SK-N-SH (cell line): ENCODE measurements at regions not wholly inside any gene's neighbourhood (a gene's known extent, or its start where the extent isn't known, plus 50 kb on each side); places are given as distances from the start of the nearest gene placed in this dataset.

Experiments
- CTCF ChIA-PET: fragments of 300-600, 350-600 bp; formaldehyde crosslinking; extraction: SDS; loops from one replicate; lab custom pipeline; 2021; lab: Yijun Ruan, JAX
- POLR2A ChIA-PET: fragments of 350-600 bp; sonication (Branson Sonifier 250); formaldehyde crosslinking; extraction: SDS; loops from one replicate; lab custom pipeline; 2020; ENCODE audit warnings: antibody characterized with exemption, inconsistent platforms; lab: Yijun Ruan, JAX
- DNase-seq: peaks from one replicate; pipeline ENCODE4 v3.0.0; 2012
- H2AFZ ChIP-seq: fragments of 200-600 bp; sonication (generic); 2 replicates; pipeline ENCODE4 v1.8.1; 2016; ENCODE audit warnings: antibody characterized with exemption, mild to moderate bottlenecking, low read depth
- H3F3A ChIP-seq: fragments of 200-600 bp; sonication (generic); replicated peaks from 2 replicates; pipeline ENCODE3; 2016; ENCODE audit warnings: antibody characterized with exemption, mild to moderate bottlenecking; ENCODE audit not compliant: insufficient read depth
- H3K27ac ChIP-seq, 2 experiments: fragments of 200-500 bp in 1 of 2; fragments of 200-600 bp in 1 of 2; sonication (Bioruptor generic) in 1 of 2; sonication (generic), shearing (Covaris generic) in 1 of 2; 2 replicates each; pipeline versions ENCODE4 v1.5.1 to v1.6.1; 2014 to 2016; ENCODE audit warnings: low read depth in 2 of 2, inconsistent platforms in 1 of 2, low read length in 1 of 2, mild to moderate bottlenecking in 1 of 2, mixed read lengths in 1 of 2
- H3K27me3 ChIP-seq: fragments of 200-600 bp; sonication (generic), shearing (Covaris generic); 2 replicates; pipeline ENCODE4 v1.6.1; 2016; ENCODE audit warnings: mixed run types; ENCODE audit not compliant: insufficient read depth
- H3K36me3 ChIP-seq, 2 experiments: fragments of 200-500 bp in 1 of 2; fragments of 200-600 bp in 1 of 2; sonication (Bioruptor generic) in 1 of 2; sonication (generic) in 1 of 2; replicated peaks in 1 of 2; 2 replicates each; pipeline versions ENCODE3 to v1.5.1; 2014 to 2016; ENCODE audit warnings: low read length in 1 of 2, mild to moderate bottlenecking in 1 of 2; ENCODE audit not compliant: insufficient read depth in 2 of 2, control insufficient read depth in 1 of 2
- H3K4me1 ChIP-seq, 2 experiments: fragments of 200-500 bp in 1 of 2; fragments of 200-600 bp in 1 of 2; sonication (Bioruptor generic) in 1 of 2; sonication (generic), shearing (Covaris generic) in 1 of 2; 2 replicates each; pipeline versions ENCODE4 v1.5.1 to v1.6.1; 2014 to 2016; ENCODE audit warnings: low read depth in 1 of 2, low read length in 1 of 2, mixed run types in 1 of 2; ENCODE audit not compliant: insufficient read depth in 2 of 2, control insufficient read depth in 1 of 2
- H3K4me2 ChIP-seq: fragments of 200-600 bp; sonication (generic), shearing (Covaris generic); 2 replicates; pipeline ENCODE4 v1.6.1; 2017; ENCODE audit warnings: mixed run types
- H3K4me3 ChIP-seq, 2 experiments: fragments of 200-500 bp in 1 of 2; fragments of 200-600 bp in 1 of 2; sonication (Bioruptor generic) in 1 of 2; sonication (generic), shearing (Covaris generic) in 1 of 2; 2 replicates each; pipeline versions ENCODE4 v1.5.1 to v1.8.1; 2014 to 2016; ENCODE audit warnings: low read depth in 2 of 2, inconsistent platforms in 1 of 2, low read length in 1 of 2, mild to moderate bottlenecking in 1 of 2, mixed read lengths in 1 of 2, moderate library complexity in 1 of 2
- H3K79me2 ChIP-seq: fragments of 200-600 bp; sonication (generic); 2 replicates; pipeline ENCODE4 v1.8.1; 2017; ENCODE audit warnings: mild to moderate bottlenecking; ENCODE audit not compliant: insufficient read depth
- H3K9ac ChIP-seq: fragments of 200-600 bp; sonication (generic); 2 replicates; pipeline ENCODE4 v1.6.1; 2017; ENCODE audit warnings: mixed run types
- H3K9me2 ChIP-seq: fragments of 200-600 bp; sonication (generic); 2 replicates; pipeline ENCODE4 v1.6.1; 2017; ENCODE audit warnings: mixed run types
- H3K9me3 ChIP-seq: fragments of 200-600 bp; sonication (generic); 2 replicates; pipeline ENCODE4 v1.6.1; 2017; ENCODE audit warnings: mixed run types, mild to moderate bottlenecking, moderate library complexity
- H4K20me1 ChIP-seq: fragments of 200-600 bp; sonication (generic); 2 replicates; pipeline ENCODE4 v1.6.1; 2017; ENCODE audit warnings: mild to moderate bottlenecking, mixed run types; ENCODE audit not compliant: insufficient read depth
- ELF1 ChIP-seq: IDR thresholded peaks from 2 replicates; pipeline ENCODE4 v1.4.0; 2012
- EP300 ChIP-seq, 2 experiments: IDR thresholded peaks; 2 replicates each; pipeline versions ENCODE4 v1.4.0 to v1.6.1; 2012; ENCODE audit warnings: borderline replicate concordance in 1 of 2, low read depth in 1 of 2, low read length in 1 of 2
- EZH2phosphoT487 ChIP-seq: fragments of 200-600 bp; sonication (generic); IDR thresholded peaks from 2 replicates; pipeline ENCODE4 v1.6.1; 2017; ENCODE audit warnings: low read depth, mixed run types, mild to moderate bottlenecking, antibody characterized with exemption, moderate library complexity, borderline replicate concordance
- FOXJ3 ChIP-seq: sonication (generic); formaldehyde crosslinking; IDR thresholded peaks from 2 replicates; pipeline ENCODE4 v1.5.1; 2020; ENCODE audit warnings: mild to moderate bottlenecking, missing genetic modification reagents
- GABPA ChIP-seq: IDR thresholded peaks from 2 replicates; pipeline ENCODE4 v1.4.0; 2012; ENCODE audit warnings: low read depth, mild to moderate bottlenecking
- NFIC ChIP-seq: IDR thresholded peaks from 2 replicates; pipeline ENCODE4 v1.4.0; 2012; ENCODE audit warnings: borderline replicate concordance
- NRF1 ChIP-seq: IDR thresholded peaks from 2 replicates; pipeline ENCODE4 v1.6.1; 2012; ENCODE audit warnings: low read depth, mild to moderate bottlenecking, low read length
- POLR2AphosphoS5 ChIP-seq: IDR thresholded peaks from 2 replicates; pipeline ENCODE4 v1.6.1; 2012; ENCODE audit warnings: low read depth, low read length
- RXRA ChIP-seq: IDR thresholded peaks from 2 replicates; pipeline ENCODE4 v1.4.0; 2012; ENCODE audit warnings: low read depth, mild to moderate bottlenecking, borderline replicate concordance
- SMC3 ChIP-seq: IDR thresholded peaks from 2 replicates; pipeline ENCODE4 v1.6.1; 2012; ENCODE audit warnings: low read depth, low read length, improper control_type of control experiment
- TAF1 ChIP-seq: IDR thresholded peaks from 2 replicates; pipeline ENCODE4 v1.6.1; 2012; ENCODE audit warnings: low read depth, mild to moderate bottlenecking, low read length, moderate library complexity, borderline replicate concordance
- TEAD4 ChIP-seq: IDR thresholded peaks from 2 replicates; pipeline ENCODE4 v1.4.0; 2012; ENCODE audit warnings: mild to moderate bottlenecking, borderline replicate concordance; ENCODE audit not compliant: insufficient read depth
- YY1 ChIP-seq: IDR thresholded peaks from 2 replicates; pipeline ENCODE4 v1.4.0; 2012; ENCODE audit warnings: low read depth, mild to moderate bottlenecking
- WGBS: methylation state at CpG from one replicate; pipeline ENCODE4 v1.1.6; 2017; ENCODE audit warnings: low lambda C conversion rate; 5-methylcytosine and 5-hydroxymethylcytosine counted together
- TF ChIP-seq, protein P1 (sequence below): IDR thresholded peaks from 2 replicates; pipeline ENCODE4 v1.4.0; 2012; ENCODE audit warnings: low read depth, borderline replicate concordance
- TF ChIP-seq, protein P2 (sequence below): fragments of 200-600 bp; sonication (generic); IDR thresholded peaks from 2 replicates; pipeline ENCODE4 v1.6.1; 2017; ENCODE audit warnings: antibody characterized with exemption, mild to moderate bottlenecking, moderate library complexity
- TF ChIP-seq, protein P3 (sequence below): IDR thresholded peaks from 2 replicates; pipeline ENCODE4 v1.6.1; 2012; ENCODE audit warnings: mild to moderate bottlenecking, low read depth, low read length, moderate library complexity
- TF ChIP-seq, protein P4 (sequence below): IDR thresholded peaks from 2 replicates; pipeline ENCODE4; 2012
- TF ChIP-seq, protein P5 (sequence below): IDR thresholded peaks from 2 replicates; pipeline ENCODE4 v1.4.0; 2012; ENCODE audit warnings: low read depth, borderline replicate concordance
- TF ChIP-seq, protein P6 (sequence below): fragments of 150-350 bp; IDR thresholded peaks from 2 replicates; pipeline ENCODE4 v1.6.1; 2016; ENCODE audit warnings: mild to moderate bottlenecking, low read depth, low read length

DNA sequence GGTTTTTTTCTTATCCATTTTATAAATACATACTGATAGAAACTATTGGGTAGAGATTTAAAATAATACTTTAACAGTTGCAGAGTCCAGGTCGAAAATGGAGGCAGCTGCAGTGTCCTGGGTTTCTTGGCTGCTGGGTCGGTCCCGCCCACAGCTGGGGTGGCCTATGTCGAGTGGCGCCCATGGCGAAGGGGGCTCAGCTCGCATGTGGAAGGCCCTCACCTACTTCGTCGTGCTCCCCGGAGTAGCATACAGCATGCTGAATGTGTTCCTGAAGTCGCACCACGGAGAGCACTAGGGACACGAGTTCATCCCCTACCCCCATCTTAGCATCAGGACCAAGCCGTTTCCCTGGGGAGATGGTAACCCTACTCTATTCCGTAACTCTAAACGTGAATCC lies 1304.9 kb upstream of the ADGRL2 start:
- Histone ChIP-seq H3K4me3 (no peak overlapping the region), H3K9me2 (no peaks in the 10 kb centered on the region), H4K20me1 (no peaks in the 10 kb centered on the region), H3K27ac (no peak overlapping the region), H3K9me3 (no peaks in the 10 kb centered on the region), H3K27me3 (no peaks in the 10 kb centered on the region), H3K79me2 (no peaks in the 10 kb centered on the region), H3K36me3 (no peaks in the 10 kb centered on the region), H3K4me2 (no peak overlapping the region), H2AFZ (no peak overlapping the region), H3K4me1 (no peaks in the 10 kb centered on the region), H3F3A (no peaks in the 10 kb centered on the region), H3K9ac (no peak overlapping the region)
- 80% methylated on average over 13 of the region's 16 CpGs for WGBS
- ChIA-PET CTCF (interaction anchor here (0.7 kb wide), 1 partner anchor 10 kb away, joined by 3 read pairs; no protein-coding TSS in a partner anchor), POLR2A (no interaction called here)
- no peak for DNase-seq
- TF ChIP-seq, protein P1, sequence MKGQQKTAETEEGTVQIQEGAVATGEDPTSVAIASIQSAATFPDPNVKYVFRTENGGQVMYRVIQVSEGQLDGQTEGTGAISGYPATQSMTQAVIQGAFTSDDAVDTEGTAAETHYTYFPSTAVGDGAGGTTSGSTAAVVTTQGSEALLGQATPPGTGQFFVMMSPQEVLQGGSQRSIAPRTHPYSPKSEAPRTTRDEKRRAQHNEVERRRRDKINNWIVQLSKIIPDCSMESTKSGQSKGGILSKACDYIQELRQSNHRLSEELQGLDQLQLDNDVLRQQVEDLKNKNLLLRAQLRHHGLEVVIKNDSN: no peak
- TF ChIP-seq SMC3: no peak
- TF ChIP-seq RXRA: no peak
- no peak for TF ChIP-seq NRF1
- no peak for TF ChIP-seq ELF1
- TF ChIP-seq, protein P2, sequence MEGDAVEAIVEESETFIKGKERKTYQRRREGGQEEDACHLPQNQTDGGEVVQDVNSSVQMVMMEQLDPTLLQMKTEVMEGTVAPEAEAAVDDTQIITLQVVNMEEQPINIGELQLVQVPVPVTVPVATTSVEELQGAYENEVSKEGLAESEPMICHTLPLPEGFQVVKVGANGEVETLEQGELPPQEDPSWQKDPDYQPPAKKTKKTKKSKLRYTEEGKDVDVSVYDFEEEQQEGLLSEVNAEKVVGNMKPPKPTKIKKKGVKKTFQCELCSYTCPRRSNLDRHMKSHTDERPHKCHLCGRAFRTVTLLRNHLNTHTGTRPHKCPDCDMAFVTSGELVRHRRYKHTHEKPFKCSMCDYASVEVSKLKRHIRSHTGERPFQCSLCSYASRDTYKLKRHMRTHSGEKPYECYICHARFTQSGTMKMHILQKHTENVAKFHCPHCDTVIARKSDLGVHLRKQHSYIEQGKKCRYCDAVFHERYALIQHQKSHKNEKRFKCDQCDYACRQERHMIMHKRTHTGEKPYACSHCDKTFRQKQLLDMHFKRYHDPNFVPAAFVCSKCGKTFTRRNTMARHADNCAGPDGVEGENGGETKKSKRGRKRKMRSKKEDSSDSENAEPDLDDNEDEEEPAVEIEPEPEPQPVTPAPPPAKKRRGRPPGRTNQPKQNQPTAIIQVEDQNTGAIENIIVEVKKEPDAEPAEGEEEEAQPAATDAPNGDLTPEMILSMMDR: no peak
- TF ChIP-seq GABPA: no peak
- TF ChIP-seq, protein P3, sequence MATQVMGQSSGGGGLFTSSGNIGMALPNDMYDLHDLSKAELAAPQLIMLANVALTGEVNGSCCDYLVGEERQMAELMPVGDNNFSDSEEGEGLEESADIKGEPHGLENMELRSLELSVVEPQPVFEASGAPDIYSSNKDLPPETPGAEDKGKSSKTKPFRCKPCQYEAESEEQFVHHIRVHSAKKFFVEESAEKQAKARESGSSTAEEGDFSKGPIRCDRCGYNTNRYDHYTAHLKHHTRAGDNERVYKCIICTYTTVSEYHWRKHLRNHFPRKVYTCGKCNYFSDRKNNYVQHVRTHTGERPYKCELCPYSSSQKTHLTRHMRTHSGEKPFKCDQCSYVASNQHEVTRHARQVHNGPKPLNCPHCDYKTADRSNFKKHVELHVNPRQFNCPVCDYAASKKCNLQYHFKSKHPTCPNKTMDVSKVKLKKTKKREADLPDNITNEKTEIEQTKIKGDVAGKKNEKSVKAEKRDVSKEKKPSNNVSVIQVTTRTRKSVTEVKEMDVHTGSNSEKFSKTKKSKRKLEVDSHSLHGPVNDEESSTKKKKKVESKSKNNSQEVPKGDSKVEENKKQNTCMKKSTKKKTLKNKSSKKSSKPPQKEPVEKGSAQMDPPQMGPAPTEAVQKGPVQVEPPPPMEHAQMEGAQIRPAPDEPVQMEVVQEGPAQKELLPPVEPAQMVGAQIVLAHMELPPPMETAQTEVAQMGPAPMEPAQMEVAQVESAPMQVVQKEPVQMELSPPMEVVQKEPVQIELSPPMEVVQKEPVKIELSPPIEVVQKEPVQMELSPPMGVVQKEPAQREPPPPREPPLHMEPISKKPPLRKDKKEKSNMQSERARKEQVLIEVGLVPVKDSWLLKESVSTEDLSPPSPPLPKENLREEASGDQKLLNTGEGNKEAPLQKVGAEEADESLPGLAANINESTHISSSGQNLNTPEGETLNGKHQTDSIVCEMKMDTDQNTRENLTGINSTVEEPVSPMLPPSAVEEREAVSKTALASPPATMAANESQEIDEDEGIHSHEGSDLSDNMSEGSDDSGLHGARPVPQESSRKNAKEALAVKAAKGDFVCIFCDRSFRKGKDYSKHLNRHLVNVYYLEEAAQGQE: no peak
- no peak for TF ChIP-seq TAF1
- TF ChIP-seq POLR2AphosphoS5: no peak
- no peak for TF ChIP-seq TEAD4
- no peak for TF ChIP-seq NFIC
- TF ChIP-seq, protein P4, sequence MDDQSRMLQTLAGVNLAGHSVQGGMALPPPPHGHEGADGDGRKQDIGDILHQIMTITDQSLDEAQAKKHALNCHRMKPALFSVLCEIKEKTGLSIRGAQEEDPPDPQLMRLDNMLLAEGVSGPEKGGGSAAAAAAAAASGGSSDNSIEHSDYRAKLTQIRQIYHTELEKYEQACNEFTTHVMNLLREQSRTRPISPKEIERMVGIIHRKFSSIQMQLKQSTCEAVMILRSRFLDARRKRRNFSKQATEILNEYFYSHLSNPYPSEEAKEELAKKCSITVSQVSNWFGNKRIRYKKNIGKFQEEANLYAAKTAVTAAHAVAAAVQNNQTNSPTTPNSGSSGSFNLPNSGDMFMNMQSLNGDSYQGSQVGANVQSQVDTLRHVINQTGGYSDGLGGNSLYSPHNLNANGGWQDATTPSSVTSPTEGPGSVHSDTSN: no peak
- TF ChIP-seq FOXJ3 (CRISPR knock-in tag): no peak
- TF ChIP-seq, protein P5, sequence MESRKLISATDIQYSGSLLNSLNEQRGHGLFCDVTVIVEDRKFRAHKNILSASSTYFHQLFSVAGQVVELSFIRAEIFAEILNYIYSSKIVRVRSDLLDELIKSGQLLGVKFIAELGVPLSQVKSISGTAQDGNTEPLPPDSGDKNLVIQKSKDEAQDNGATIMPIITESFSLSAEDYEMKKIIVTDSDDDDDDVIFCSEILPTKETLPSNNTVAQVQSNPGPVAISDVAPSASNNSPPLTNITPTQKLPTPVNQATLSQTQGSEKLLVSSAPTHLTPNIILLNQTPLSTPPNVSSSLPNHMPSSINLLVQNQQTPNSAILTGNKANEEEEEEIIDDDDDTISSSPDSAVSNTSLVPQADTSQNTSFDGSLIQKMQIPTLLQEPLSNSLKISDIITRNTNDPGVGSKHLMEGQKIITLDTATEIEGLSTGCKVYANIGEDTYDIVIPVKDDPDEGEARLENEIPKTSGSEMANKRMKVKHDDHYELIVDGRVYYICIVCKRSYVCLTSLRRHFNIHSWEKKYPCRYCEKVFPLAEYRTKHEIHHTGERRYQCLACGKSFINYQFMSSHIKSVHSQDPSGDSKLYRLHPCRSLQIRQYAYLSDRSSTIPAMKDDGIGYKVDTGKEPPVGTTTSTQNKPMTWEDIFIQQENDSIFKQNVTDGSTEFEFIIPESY: no peak
- no peak for TF ChIP-seq EP300 (IDR thresholded peaks at IDR 0.05; ENCODE audit: borderline replicate concordance in 1 of 2, low read depth in 1 of 2, low read length in 1 of 2)
- TF ChIP-seq EZH2phosphoT487: no peak
- TF ChIP-seq YY1: no peak
- TF ChIP-seq, protein P6, sequence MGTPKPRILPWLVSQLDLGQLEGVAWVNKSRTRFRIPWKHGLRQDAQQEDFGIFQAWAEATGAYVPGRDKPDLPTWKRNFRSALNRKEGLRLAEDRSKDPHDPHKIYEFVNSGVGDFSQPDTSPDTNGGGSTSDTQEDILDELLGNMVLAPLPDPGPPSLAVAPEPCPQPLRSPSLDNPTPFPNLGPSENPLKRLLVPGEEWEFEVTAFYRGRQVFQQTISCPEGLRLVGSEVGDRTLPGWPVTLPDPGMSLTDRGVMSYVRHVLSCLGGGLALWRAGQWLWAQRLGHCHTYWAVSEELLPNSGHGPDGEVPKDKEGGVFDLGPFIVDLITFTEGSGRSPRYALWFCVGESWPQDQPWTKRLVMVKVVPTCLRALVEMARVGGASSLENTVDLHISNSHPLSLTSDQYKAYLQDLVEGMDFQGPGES: no peak
